K562 (cell line): ENCODE measurements at regions not wholly inside any gene's neighbourhood (a gene's known extent, or its start where the extent isn't known, plus 50 kb on each side); places are given as distances from the start of the nearest gene placed in this dataset.

Source experiments
- ATAC-seq: fragments of 200-7000 bp; cut with Tn5 transposase; 3 replicates; pipeline ENCODE4 v1.9.1; 2020; ENCODE audit warnings: moderate library complexity
- BruUV-seq: library from RNA; stranded (reverse); fragments of 400-500 nt; replicated peaks from 2 replicates; lab custom pipeline; 2021; lab: Mats Ljungman, UMichigan
- CTCF ChIA-PET: fragments of 300-600 bp; formaldehyde crosslinking; extraction: SDS; loops from one replicate; lab custom pipeline; 2021; ENCODE audit warnings: low intra/inter-chr PET ratio; lab: Yijun Ruan, JAX
- POLR2A ChIA-PET: fragments of 300-600, 350-650 bp; sonication (Branson Sonifier 250); formaldehyde crosslinking; extraction: SDS; loops from one replicate; lab custom pipeline; 2021; ENCODE audit warnings: antibody characterized with exemption, inconsistent platforms; lab: Yijun Ruan, JAX
- DNase-seq, 4 experiments: peaks; one replicate each; pipeline versions ENCODE4 v3.0.0 to v3.0.0-alpha.2; 2011 to 2018; ENCODE audit warnings: low spot score in 3 of 4, mixed read lengths in 3 of 4; ENCODE audit errors: extremely low read depth in 1 of 4
- FAIRE-seq: peaks from 2 replicates; lab custom pipeline; 2011; peaks lifted over from hg19 to GRCh38; lab: Jason Lieb, UNC
- H2AFZ ChIP-seq: 2 replicates; pipeline ENCODE4 v1.6.0; 2011; ENCODE audit warnings: low read depth, low read length, control low read depth, inconsistent platforms
- H3K27ac ChIP-seq: fragments of 200-600 bp; 3 replicates; pipeline ENCODE4 v1.8.0; 2011; ENCODE audit warnings: low read depth, mild to moderate bottlenecking, control low read depth, inconsistent platforms, low read length, moderate library complexity, mixed read lengths; ENCODE audit errors: extremely low read depth
- H3K27me3 ChIP-seq, 2 experiments: fragments of 300-600 bp in 1 of 2; 2 replicates in 1 of 2; 3 replicates in 1 of 2; pipeline versions ENCODE4 v1.6.0 to v1.8.0; 2011; ENCODE audit warnings: inconsistent platforms in 2 of 2, low read length in 2 of 2, mild to moderate bottlenecking in 1 of 2, mixed read lengths in 1 of 2, moderate library complexity in 1 of 2; ENCODE audit not compliant: control insufficient read depth in 2 of 2, insufficient read depth in 2 of 2
- H3K36me3 ChIP-seq: fragments of 300-600 bp; 3 replicates; pipeline ENCODE4 v1.8.0; 2011; ENCODE audit warnings: mild to moderate bottlenecking, low read length, inconsistent platforms; ENCODE audit not compliant: control insufficient read depth, insufficient read depth
- H3K4me1 ChIP-seq, 2 experiments: fragments of 200-600 bp in 1 of 2; replicated peaks in 1 of 2; 2 replicates in 1 of 2; 3 replicates in 1 of 2; pipeline versions ENCODE4 v1.5.1 to v1.8.0; 2011; ENCODE audit warnings: inconsistent platforms in 2 of 2, low read length in 2 of 2, mild to moderate bottlenecking in 1 of 2, mixed read lengths in 1 of 2, moderate library complexity in 1 of 2; ENCODE audit not compliant: control insufficient read depth in 2 of 2, insufficient read depth in 2 of 2
- H3K4me2 ChIP-seq: 2 replicates; pipeline ENCODE4 v1.6.1; 2011; ENCODE audit warnings: low read length, control low read depth, inconsistent platforms, mixed read lengths; ENCODE audit not compliant: insufficient read depth
- H3K4me3 ChIP-seq: fragments of 200-600 bp; sonication (generic), shearing (Covaris generic); 2 replicates; pipeline ENCODE4 v1.5.1; 2016; ENCODE audit warnings: control low read depth, inconsistent platforms
- H3K79me2 ChIP-seq: fragments of 200-600 bp; 3 replicates; pipeline ENCODE4 v1.8.0; 2011; ENCODE audit warnings: low read length, inconsistent platforms; ENCODE audit not compliant: control insufficient read depth, insufficient read depth
- H3K9ac ChIP-seq, 2 experiments: 2 replicates each; pipeline versions ENCODE4 v1.6.0 to v1.6.1; 2011; ENCODE audit warnings: low read depth in 2 of 2, low read length in 2 of 2, control low read depth in 1 of 2, inconsistent platforms in 1 of 2, mild to moderate bottlenecking in 1 of 2, mixed read lengths in 1 of 2; ENCODE audit not compliant: insufficient read depth in 1 of 2
- H3K9me1 ChIP-seq: one replicate; pipeline ENCODE4 v1.6.0; 2011; ENCODE audit warnings: inconsistent platforms, mild to moderate bottlenecking, low read length, moderate library complexity; ENCODE audit not compliant: control insufficient read depth, insufficient read depth
- H3K9me3 ChIP-seq: replicated peaks from 2 replicates; pipeline ENCODE4 v1.5.1; 2011; ENCODE audit warnings: low read depth, low read length, inconsistent platforms; ENCODE audit not compliant: control insufficient read depth, insufficient read depth
- H4K20me1 ChIP-seq: replicated peaks from 2 replicates; pipeline ENCODE4 v1.6.1; 2011; ENCODE audit warnings: low read length, inconsistent platforms, mixed read lengths; ENCODE audit not compliant: control insufficient read depth, insufficient read depth
- CBX3 ChIP-seq, 2 experiments: IDR thresholded peaks; 1 replicate in 1 of 2; 2 replicates in 1 of 2; pipeline ENCODE4 v1.6.1; 2012; ENCODE audit warnings: inconsistent platforms in 2 of 2, low read length in 2 of 2, borderline replicate concordance in 1 of 2, control low read depth in 1 of 2
- CHCHD3 ChIP-seq: fragments of 250-450 bp; sonication (Bioruptor Pico); IDR thresholded peaks from 2 replicates; pipeline ENCODE4 v2.1.2; 2022; ENCODE audit warnings: mild to moderate bottlenecking
- MTF1 ChIP-seq: fragments of 250-450 bp; sonication (Bioruptor Pico); IDR thresholded peaks from 2 replicates; pipeline ENCODE4 v1.9.0; 2021; ENCODE audit warnings: moderate library complexity, mild to moderate bottlenecking, inconsistent platforms, borderline replicate concordance
- SAP30 ChIP-seq: fragments of 200-600 bp; sonication (generic); IDR thresholded peaks from 2 replicates; pipeline ENCODE4 v1.6.1; 2012; ENCODE audit warnings: borderline replicate concordance, low read depth, mild to moderate bottlenecking, moderate library complexity, low read length, control low read depth, inconsistent platforms; ENCODE audit not compliant: insufficient read depth, poor library complexity, severe bottlenecking
- YBX1 ChIP-seq: fragments of 450-650 bp; IDR thresholded peaks from 2 replicates; pipeline ENCODE4 v1.7.1; 2016; ENCODE audit warnings: mild to moderate bottlenecking
- WGBS: fragments of 100-300 bp; shearing (Covaris generic); methylation state at CpG from one replicate; pipeline ENCODE4 v1.1.6; 2016; ENCODE audit warnings: low coverage, mixed read lengths; ENCODE audit not compliant: insufficient coverage; ENCODE audit errors: missing lambda C conversion rate; 5-methylcytosine and 5-hydroxymethylcytosine counted together
- in situ Hi-C: fragments of 300-500 bp; cut with MboI; formaldehyde crosslinking; loops from 4 replicates; pipeline ENCODE4 v1.15.0; 2018; ENCODE audit warnings: inconsistent platforms, mixed read lengths
- intact Hi-C: fragments of 100-400 bp; cut with micrococcal nuclease; formaldehyde crosslinking; loops from 2 replicates; pipeline ENCODE4 v1.14.2; 2022
- TF ChIP-seq, protein P1 (sequence below): conservative IDR thresholded peaks from 2 replicates; pipeline ENCODE4 v1.6.1; 2011; ENCODE audit warnings: low read depth, mild to moderate bottlenecking, low read length; ENCODE audit not compliant: control insufficient read depth
- TF ChIP-seq, protein P2 (sequence below): fragments of 450-650 bp; IDR thresholded peaks from 2 replicates; pipeline ENCODE4 v1.6.1; 2016; ENCODE audit warnings: borderline replicate concordance
- TF ChIP-seq, protein P3 (sequence below): sonication (generic); formaldehyde crosslinking; IDR thresholded peaks from 2 replicates; pipeline ENCODE4 v1.4.0; 2020; ENCODE audit warnings: mild to moderate bottlenecking, missing genetic modification reagents
- TF ChIP-seq, protein P4 (sequence below): fragments of 450-650 bp; IDR thresholded peaks from 2 replicates; pipeline ENCODE4 v1.6.1; 2018; ENCODE audit warnings: mild to moderate bottlenecking, low read depth; ENCODE audit not compliant: partially characterized antibody

DNA sequence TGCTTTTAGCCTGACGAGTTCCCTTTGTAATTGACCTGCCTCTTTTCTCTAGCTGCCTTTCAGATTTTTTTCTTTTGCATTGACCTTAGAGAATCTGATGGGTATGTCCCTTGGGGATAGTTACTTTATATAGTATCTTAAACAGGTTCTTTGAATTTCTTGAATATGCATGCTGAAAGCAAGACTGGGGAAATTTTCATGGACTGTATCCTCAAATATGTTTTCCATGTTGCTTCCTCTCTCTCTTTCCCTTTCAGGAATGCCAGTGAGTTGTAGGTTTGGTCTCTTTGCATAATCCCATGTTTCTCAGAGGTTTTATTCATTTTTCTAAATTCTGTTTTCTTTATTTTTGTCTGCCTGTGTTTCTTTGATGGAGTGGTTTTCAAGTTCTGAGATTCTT, 81.8 kb upstream of the CPNE4 start (continued):
- TF ChIP-seq, protein P1, sequence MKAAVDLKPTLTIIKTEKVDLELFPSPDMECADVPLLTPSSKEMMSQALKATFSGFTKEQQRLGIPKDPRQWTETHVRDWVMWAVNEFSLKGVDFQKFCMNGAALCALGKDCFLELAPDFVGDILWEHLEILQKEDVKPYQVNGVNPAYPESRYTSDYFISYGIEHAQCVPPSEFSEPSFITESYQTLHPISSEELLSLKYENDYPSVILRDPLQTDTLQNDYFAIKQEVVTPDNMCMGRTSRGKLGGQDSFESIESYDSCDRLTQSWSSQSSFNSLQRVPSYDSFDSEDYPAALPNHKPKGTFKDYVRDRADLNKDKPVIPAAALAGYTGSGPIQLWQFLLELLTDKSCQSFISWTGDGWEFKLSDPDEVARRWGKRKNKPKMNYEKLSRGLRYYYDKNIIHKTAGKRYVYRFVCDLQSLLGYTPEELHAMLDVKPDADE: no peak
- no peak for TF ChIP-seq CHCHD3 (CRISPR knock-in tag)

DNA sequence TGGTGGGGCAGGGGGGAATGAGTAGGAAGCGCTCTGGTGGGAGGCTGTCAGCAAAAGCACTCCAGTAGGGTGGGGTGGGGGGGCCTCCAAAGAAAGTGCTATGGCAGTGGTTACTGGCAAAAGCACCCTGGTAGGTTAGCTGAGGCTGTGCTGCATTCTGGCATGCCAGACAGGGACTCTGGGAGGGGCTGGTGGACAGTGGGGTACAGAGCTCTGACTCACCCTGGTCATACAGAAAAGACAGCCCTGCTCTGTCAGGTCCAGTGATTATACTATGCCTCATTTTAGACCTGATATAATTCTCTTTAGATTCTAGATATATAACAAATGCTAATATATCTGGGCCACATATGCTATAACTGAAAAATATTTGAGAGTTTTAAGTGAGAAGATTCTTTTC, 82.8 kb upstream of the CPNE4 start:
- H3K9ac ChIP-seq: no peak overlapping the region
- DNase-seq (no peak), ATAC-seq (no peak), FAIRE-seq (no peak)
- H3K27ac ChIP-seq: no peak overlapping the region
- no CpG with 5 or more reads among the region's 1 CpG for WGBS
- H2AFZ ChIP-seq: no peak overlapping the region
- H3K9me3 ChIP-seq: no peaks in the 10 kb centered on the region
- no peaks in the 10 kb centered on the region for H3K79me2 ChIP-seq
- no peak overlapping the region for H3K4me3 ChIP-seq
- in situ Hi-C loops (no loop called here), intact Hi-C loops (no loop called here)
- no peak for TF ChIP-seq CBX3 (IDR thresholded peaks at IDR 0.05; ENCODE audit: borderline replicate concordance in 1 of 2, low read length in 2 of 2)
- TF ChIP-seq, protein P2, sequence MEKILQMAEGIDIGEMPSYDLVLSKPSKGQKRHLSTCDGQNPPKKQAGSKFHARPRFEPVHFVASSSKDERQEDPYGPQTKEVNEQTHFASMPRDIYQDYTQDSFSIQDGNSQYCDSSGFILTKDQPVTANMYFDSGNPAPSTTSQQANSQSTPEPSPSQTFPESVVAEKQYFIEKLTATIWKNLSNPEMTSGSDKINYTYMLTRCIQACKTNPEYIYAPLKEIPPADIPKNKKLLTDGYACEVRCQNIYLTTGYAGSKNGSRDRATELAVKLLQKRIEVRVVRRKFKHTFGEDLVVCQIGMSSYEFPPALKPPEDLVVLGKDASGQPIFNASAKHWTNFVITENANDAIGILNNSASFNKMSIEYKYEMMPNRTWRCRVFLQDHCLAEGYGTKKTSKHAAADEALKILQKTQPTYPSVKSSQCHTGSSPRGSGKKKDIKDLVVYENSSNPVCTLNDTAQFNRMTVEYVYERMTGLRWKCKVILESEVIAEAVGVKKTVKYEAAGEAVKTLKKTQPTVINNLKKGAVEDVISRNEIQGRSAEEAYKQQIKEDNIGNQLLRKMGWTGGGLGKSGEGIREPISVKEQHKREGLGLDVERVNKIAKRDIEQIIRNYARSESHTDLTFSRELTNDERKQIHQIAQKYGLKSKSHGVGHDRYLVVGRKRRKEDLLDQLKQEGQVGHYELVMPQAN: no peak
- TF ChIP-seq MTF1 (CRISPR knock-in tag): no peak
- TF ChIP-seq, protein P3, sequence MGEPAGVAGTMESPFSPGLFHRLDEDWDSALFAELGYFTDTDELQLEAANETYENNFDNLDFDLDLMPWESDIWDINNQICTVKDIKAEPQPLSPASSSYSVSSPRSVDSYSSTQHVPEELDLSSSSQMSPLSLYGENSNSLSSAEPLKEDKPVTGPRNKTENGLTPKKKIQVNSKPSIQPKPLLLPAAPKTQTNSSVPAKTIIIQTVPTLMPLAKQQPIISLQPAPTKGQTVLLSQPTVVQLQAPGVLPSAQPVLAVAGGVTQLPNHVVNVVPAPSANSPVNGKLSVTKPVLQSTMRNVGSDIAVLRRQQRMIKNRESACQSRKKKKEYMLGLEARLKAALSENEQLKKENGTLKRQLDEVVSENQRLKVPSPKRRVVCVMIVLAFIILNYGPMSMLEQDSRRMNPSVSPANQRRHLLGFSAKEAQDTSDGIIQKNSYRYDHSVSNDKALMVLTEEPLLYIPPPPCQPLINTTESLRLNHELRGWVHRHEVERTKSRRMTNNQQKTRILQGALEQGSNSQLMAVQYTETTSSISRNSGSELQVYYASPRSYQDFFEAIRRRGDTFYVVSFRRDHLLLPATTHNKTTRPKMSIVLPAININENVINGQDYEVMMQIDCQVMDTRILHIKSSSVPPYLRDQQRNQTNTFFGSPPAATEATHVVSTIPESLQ (CRISPR knock-in tag): no peak
- no peak for TF ChIP-seq SAP30
- no peak for TF ChIP-seq YBX1
- TF ChIP-seq, protein P4, sequence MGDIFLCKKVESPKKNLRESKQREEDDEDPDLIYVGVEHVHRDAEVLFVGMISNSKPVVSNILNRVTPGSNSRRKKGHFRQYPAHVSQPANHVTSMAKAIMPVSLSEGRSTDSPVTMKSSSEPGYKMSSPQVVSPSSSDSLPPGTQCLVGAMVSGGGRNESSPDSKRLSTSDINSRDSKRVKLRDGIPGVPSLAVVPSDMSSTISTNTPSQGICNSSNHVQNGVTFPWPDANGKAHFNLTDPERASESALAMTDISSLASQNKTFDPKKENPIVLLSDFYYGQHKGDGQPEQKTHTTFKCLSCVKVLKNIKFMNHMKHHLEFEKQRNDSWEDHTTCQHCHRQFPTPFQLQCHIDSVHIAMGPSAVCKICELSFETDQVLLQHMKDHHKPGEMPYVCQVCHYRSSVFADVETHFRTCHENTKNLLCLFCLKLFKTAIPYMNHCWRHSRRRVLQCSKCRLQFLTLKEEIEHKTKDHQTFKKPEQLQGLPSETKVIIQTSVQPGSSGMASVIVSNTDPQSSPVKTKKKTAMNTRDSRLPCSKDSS: no peak
- no peaks in the 10 kb centered on the region for H3K4me1 ChIP-seq
- no peaks in the 10 kb centered on the region for H3K36me3 ChIP-seq
- no peak overlapping the region for H3K4me2 ChIP-seq
- no peaks in the 10 kb centered on the region for H3K9me1 ChIP-seq
- H3K27me3 ChIP-seq: no peaks in the 10 kb centered on the region
- H4K20me1 ChIP-seq: no peaks in the 10 kb centered on the region
- POLR2A ChIA-PET: no interaction called here
- BruUV-seq: no TSS peak
- CTCF ChIA-PET: no interaction called here
